Gastroesophageal sphincter (tissue), 4 donors: ENCODE measurements at regions not wholly inside any gene's neighbourhood (a gene's known extent, or its start where the extent isn't known, plus 50 kb on each side); places are given as distances from the start of the nearest gene placed in this dataset.
"Not testable (repeated sequence)": the region's sequence is repeated elsewhere in the genome, so short reads cannot be mapped to it uniquely, and the experiment has no call there.

ENCODE experiments used
- ATAC-seq: fragments of 150-250 bp; one replicate; pipeline ENCODE4 v1.9.1; 2016; ENCODE audit warnings: mild to moderate bottlenecking, moderate library complexity
- H3K27ac ChIP-seq, 4 donors: fragments of 200-600 bp; sonication (generic) in 3 of 4; 1 replicate in 3 of 4; 2 replicates in 1 of 4; pipeline ENCODE4 v1.5.1; 2016 to 2019
- H3K27me3 ChIP-seq: fragments of 200-600 bp; sonication (generic); one replicate; pipeline ENCODE4 v1.5.1; 2019
- H3K36me3 ChIP-seq, 2 donors: fragments of 200-600 bp; sonication (generic); one replicate each; pipeline ENCODE4 v1.5.1; 2019; ENCODE audit warnings: control low read depth in 1 of 2
- H3K4me1 ChIP-seq, 3 donors: fragments of 200-600 bp; sonication (generic); 1 replicate in 2 of 3; 2 replicates in 1 of 3; pipeline ENCODE4 v1.5.1; 2016 to 2019; ENCODE audit warnings: control low read depth in 2 of 3
- H3K4me3 ChIP-seq, 2 donors: fragments of 200-600 bp; sonication (generic); one replicate each; pipeline ENCODE4 v1.5.1; 2019; ENCODE audit warnings: mild to moderate bottlenecking in 1 of 2, moderate library complexity in 1 of 2
- H3K9me3 ChIP-seq, 3 donors: fragments of 200-600 bp; sonication (generic); one replicate each; pipeline ENCODE4 v1.5.1; 2017 to 2019; ENCODE audit warnings: control low read depth in 2 of 3
- CTCF ChIP-seq, 4 experiments: fragments of 200-600 bp in 2 of 4; fragments of 450-650 bp in 2 of 4; sonication (generic) in 1 of 4; IDR thresholded peaks; one replicate each; pipeline ENCODE4 v1.5.1; 2017 to 2019; ENCODE audit warnings: antibody characterized with exemption in 4 of 4, mild to moderate bottlenecking in 2 of 4, moderate library complexity in 2 of 4
- EP300 ChIP-seq: sonication (generic); formaldehyde crosslinking; IDR thresholded peaks from one replicate; pipeline ENCODE4 v1.6.1; 2017; ENCODE audit warnings: antibody characterized with exemption, mild to moderate bottlenecking
- POLR2A ChIP-seq, 2 donors: fragments of 450-650 bp; IDR thresholded peaks; one replicate each; pipeline ENCODE4 v1.6.1; 2017; ENCODE audit warnings: antibody characterized with exemption in 2 of 2, mild to moderate bottlenecking in 2 of 2, moderate library complexity in 1 of 2
- POLR2AphosphoS5 ChIP-seq: sonication (generic); formaldehyde crosslinking; IDR thresholded peaks from one replicate; pipeline ENCODE4 v1.6.1; 2017; ENCODE audit warnings: antibody characterized with exemption
- WGBS, 2 donors: methylation state at CpG; one replicate each; pipeline ENCODE4 v1.1.5; 2018; ENCODE audit warnings: low coverage in 1 of 2; 5-methylcytosine and 5-hydroxymethylcytosine counted together

- Histone ChIP-seq H3K27me3 (peaks cover 23% of the 10 kb centered on the region), H3K4me3 (no peak overlapping the region), H3K9me3 (no peaks in the 10 kb centered on the region), H3K36me3 (no peaks in the 10 kb centered on the region), H3K4me1 (no peaks in the 10 kb centered on the region), H3K27ac (no peak overlapping the region)
- WGBS, 2 donors, result 43 to 77% methylated on average over 4 to 5 of the region's 11 CpGs
- no peak for ATAC-seq
- TF ChIP-seq EP300 (no peak), POLR2AphosphoS5 (no peak), CTCF (IDR thresholded peaks at IDR 0.05) (no peak), POLR2A (IDR thresholded peaks at IDR 0.05) (no peak)
These were observed 236.8 kb downstream of the LY86 start for GRCh38 chr6:6825193-6825784.

GRCh38 chr6:6826095-6826901, 237.8 kb downstream of the LY86 start:
- H3K4me1 ChIP-seq, result no peaks in the 10 kb centered on the region
- no peaks in the 10 kb centered on the region for H3K9me3 ChIP-seq
- H3K36me3 ChIP-seq, result no peaks in the 10 kb centered on the region
- WGBS, 2 donors, result 45 to 78% methylated on average over 5 to 9 of the region's 16 CpGs
- peaks cover 23% of the 10 kb centered on the region for H3K27me3 ChIP-seq
- H3K4me3 ChIP-seq, result no peak overlapping the region
- no peak overlapping the region for H3K27ac ChIP-seq
- TF ChIP-seq POLR2A (IDR thresholded peaks at IDR 0.05) (no peak), EP300 (no peak), POLR2AphosphoS5 (no peak), CTCF (IDR thresholded peaks at IDR 0.05) (no peak)
- peak; percentile 52 for ATAC-seq

GRCh38 chr6:6826961-6827360, 238.4 kb downstream of the LY86 start:
- Histone ChIP-seq H3K9me3 (no peaks in the 10 kb centered on the region), H3K4me3 (no peak overlapping the region), H3K27ac (no peak overlapping the region), H3K4me1 (no peaks in the 10 kb centered on the region), H3K27me3 (peaks cover 23% of the 10 kb centered on the region), H3K36me3 (no peaks in the 10 kb centered on the region)
- WGBS, 2 donors, result 62 to 76% methylated on average over 6 to 7 of the region's 10 CpGs
- no peak for TF ChIP-seq POLR2A (IDR thresholded peaks at IDR 0.05)
- no peak for ATAC-seq

- Histone ChIP-seq H3K36me3 (no peaks in the 10 kb centered on the region), H3K9me3 (no peaks in the 10 kb centered on the region), H3K27me3 (peaks cover 18% of the 10 kb centered on the region), H3K4me1 (no peaks in the 10 kb centered on the region), H3K27ac (no peak overlapping the region), H3K4me3 (no peak overlapping the region)
- no peak for ATAC-seq
- WGBS, 2 donors, result 60 to 70% methylated on average over 6 of the region's 6 CpGs
- TF ChIP-seq POLR2AphosphoS5 (no peak), EP300 (no peak), CTCF (IDR thresholded peaks at IDR 0.05) (no peak), POLR2A (IDR thresholded peaks at IDR 0.05) (no peak)
These were observed 241.6 kb downstream of the LY86 start for GRCh38 chr6:6829872-6830685.

- not testable (repeated sequence) for H3K4me3 ChIP-seq, ATAC-seq, H3K9me3 ChIP-seq, H3K4me1 ChIP-seq, H3K36me3 ChIP-seq, H3K27ac ChIP-seq
- peaks cover 17% of the 10 kb centered on the region for H3K27me3 ChIP-seq
These were observed 242.2 kb downstream of the LY86 start for GRCh38 chr6:6830686-6831063.
